Nephron (organoid): ENCODE measurements at regions not wholly inside any gene's neighbourhood (a gene's known extent, or its start where the extent isn't known, plus 50 kb on each side); places are given as distances from the start of the nearest gene placed in this dataset.
"Not testable (repeated sequence)": the region's sequence is repeated elsewhere in the genome, so short reads cannot be mapped to it uniquely, and the experiment has no call there.

Source experiments
- H3K27ac Mint-ChIP-seq, 3 experiments: 2 replicates each; pipeline ENCODE4 v1.8.0; 2020; ENCODE audit warnings: mixed read lengths in 3 of 3, mild to moderate bottlenecking in 2 of 3, moderate library complexity in 1 of 3
- H3K27me3 Mint-ChIP-seq: 2 replicates; pipeline ENCODE4 v1.8.0; 2021; ENCODE audit warnings: low read depth, mild to moderate bottlenecking, moderate library complexity, mixed read lengths
- H3K36me3 Mint-ChIP-seq: 2 replicates; pipeline ENCODE4 v1.8.0; 2020; ENCODE audit warnings: low read depth, mixed read lengths
- H3K4me1 Mint-ChIP-seq: 2 replicates; pipeline ENCODE4 v1.8.0; 2020; ENCODE audit warnings: mixed read lengths
- H3K4me3 Mint-ChIP-seq, 3 experiments: 2 replicates each; pipeline ENCODE4 v1.8.0; 2020; ENCODE audit warnings: mild to moderate bottlenecking in 3 of 3, mixed read lengths in 3 of 3, moderate library complexity in 2 of 3
- H3K9me3 Mint-ChIP-seq: 2 replicates; pipeline ENCODE4 v1.8.0; 2020; ENCODE audit warnings: mixed read lengths
- CTCF ChIP-seq, 3 experiments: fragments of 200-600 bp; sonication (generic); IDR thresholded peaks; one replicate each; pipeline ENCODE4 v1.5.0; 2021; ENCODE audit warnings: antibody characterized with exemption in 3 of 3; ENCODE audit not compliant: unreplicated experiment in 3 of 3

GRCh38 chr17:47066841-47067682, 88.0 kb upstream of the RPRML start:
- Mint-ChIP-seq H3K4me3 (peak overlapping the region; percentile 95 to 98 (median 97)), H3K36me3 (peaks cover 6% of the 10 kb centered on the region), H3K27ac (peak overlapping the region; percentile 92 to 98 (median 95)), H3K4me1 (peaks cover 25% of the 10 kb centered on the region), H3K9me3 (no peaks in the 10 kb centered on the region), H3K27me3 (no peaks in the 10 kb centered on the region)
- TF ChIP-seq CTCF (IDR thresholded peaks at IDR 0.05; ENCODE audit: unreplicated experiment in 3 of 3), result no peak

- Mint-ChIP-seq H3K9me3 (no peaks in the 10 kb centered on the region), H3K27ac (peak overlapping the region; percentile 92 to 98 (median 95)), H3K27me3 (no peaks in the 10 kb centered on the region), H3K36me3 (peaks cover 6% of the 10 kb centered on the region), H3K4me1 (peaks cover 25% of the 10 kb centered on the region), H3K4me3 (peak overlapping the region; percentile 95 to 98 (median 97))
- TF ChIP-seq CTCF (IDR thresholded peaks at IDR 0.05; ENCODE audit: unreplicated experiment in 3 of 3), result no peak
Observed at GRCh38 chr17:47066095-47066494, 87.0 kb upstream of the RPRML start.

GRCh38 chr17:47064684-47065083, 85.6 kb upstream of the RPRML start:
- no peak for TF ChIP-seq CTCF (IDR thresholded peaks at IDR 0.05; ENCODE audit: unreplicated experiment in 3 of 3)
- Mint-ChIP-seq H3K4me1 (peaks cover 25% of the 10 kb centered on the region), H3K27me3 (no peaks in the 10 kb centered on the region), H3K9me3 (no peaks in the 10 kb centered on the region), H3K4me3 (peak overlapping the region; percentile 56 to 61 (median 61)), H3K27ac (no peak overlapping the region), H3K36me3 (peaks cover 6% of the 10 kb centered on the region)

- peaks cover 20% of the 10 kb centered on the region for H3K4me1 Mint-ChIP-seq
- H3K27ac Mint-ChIP-seq, result no peak overlapping the region
Observed at GRCh38 chr17:47063475-47063874, 84.4 kb upstream of the RPRML start.

GRCh38 chr17:47062851-47063250, 83.8 kb upstream of the RPRML start:
- H3K4me3 Mint-ChIP-seq, result peak overlapping the region in 1 of 3 experiments; percentile 29

More at GRCh38 chr17:47063475-47063874, 84.4 kb upstream of the RPRML start:
- Mint-ChIP-seq H3K9me3 (no peaks in the 10 kb centered on the region), H3K4me3 (no peak overlapping the region), H3K27me3 (no peaks in the 10 kb centered on the region), H3K36me3 (peaks cover 9% of the 10 kb centered on the region)
- no peak for TF ChIP-seq CTCF (IDR thresholded peaks at IDR 0.05; ENCODE audit: unreplicated experiment in 3 of 3)

GRCh38 chr17:47060005-47060404, 81.0 kb upstream of the RPRML start:
- not testable (repeated sequence) for H3K9me3 Mint-ChIP-seq, H3K4me3 Mint-ChIP-seq, H3K27ac Mint-ChIP-seq, H3K27me3 Mint-ChIP-seq, H3K4me1 Mint-ChIP-seq
- peaks cover 32% of the 10 kb centered on the region for H3K36me3 Mint-ChIP-seq

More at GRCh38 chr17:47062851-47063250, 83.8 kb upstream of the RPRML start:
- Mint-ChIP-seq H3K4me1 (peaks cover 17% of the 10 kb centered on the region), H3K36me3 (peaks cover 15% of the 10 kb centered on the region)
- H3K27me3 Mint-ChIP-seq, H3K27ac Mint-ChIP-seq, H3K9me3 Mint-ChIP-seq: not testable (repeated sequence)

GRCh38 chr17:47057830-47058229, 78.8 kb upstream of the RPRML start:
- Mint-ChIP-seq H3K9me3 (no peaks in the 10 kb centered on the region), H3K4me1 (no peaks in the 10 kb centered on the region), H3K27ac (peak overlapping the region in 1 of 3 experiments; percentile 51), H3K4me3 (no peak overlapping the region), H3K36me3 (peaks cover 45% of the 10 kb centered on the region), H3K27me3 (no peaks in the 10 kb centered on the region)
- TF ChIP-seq CTCF (IDR thresholded peaks at IDR 0.05; ENCODE audit: unreplicated experiment in 3 of 3), result no peak

- not testable (repeated sequence) for H3K27ac Mint-ChIP-seq, H3K4me3 Mint-ChIP-seq, H3K9me3 Mint-ChIP-seq, H3K4me1 Mint-ChIP-seq, H3K27me3 Mint-ChIP-seq
- peaks cover 50% of the 10 kb centered on the region for H3K36me3 Mint-ChIP-seq
Observed at GRCh38 chr17:47057279-47057678, 78.2 kb upstream of the RPRML start.

GRCh38 chr17:47056687-47057086, 77.6 kb upstream of the RPRML start:
- not testable (repeated sequence) for H3K4me1 Mint-ChIP-seq, H3K27me3 Mint-ChIP-seq, H3K4me3 Mint-ChIP-seq, H3K9me3 Mint-ChIP-seq
- peaks cover 52% of the 10 kb centered on the region for H3K36me3 Mint-ChIP-seq
- H3K27ac Mint-ChIP-seq, result peak overlapping the region in 1 of 3 experiments; percentile 31
